ENCODE measurements at regions not wholly inside any gene's neighbourhood (a gene's known extent, or its start where the extent isn't known, plus 50 kb on each side); places are given as distances from the start of the nearest gene placed in this dataset.
"Not testable (repeated sequence)": the region's sequence is repeated elsewhere in the genome, so short reads cannot be mapped to it uniquely, and the experiment has no call there.

- TF ChIP-seq CTCF (IDR thresholded peaks at IDR 0.05; ENCODE audit: unreplicated experiment) = no peak
- Mint-ChIP-seq H3K4me3 (ENCODE audit: low read depth, unreplicated experiment) (no peak overlapping the region), H3K36me3 (ENCODE audit: insufficient read depth, unreplicated experiment) (peaks cover 6% of the 10 kb centered on the region), H3K27me3 (ENCODE audit: unreplicated experiment) (peaks cover 31% of the 10 kb centered on the region), H3K27ac (ENCODE audit: unreplicated experiment) (peak overlapping the region; percentile 66), H3K9me3 (ENCODE audit: low read depth, unreplicated experiment) (no peaks in the 10 kb centered on the region), H3K4me1 (ENCODE audit: low read depth, unreplicated experiment) (peaks cover 20% of the 10 kb centered on the region)
- CTCF ChIA-PET = interaction anchor here (0.6 to 0.9 kb wide), 3 partner anchors 10 to 236 kb away, joined by 3 read pairs; no protein-coding TSS in a partner anchor
- DNase-seq = peak; percentile 54
- BruUV-seq (replicated peaks) = no TSS peak
- intact Hi-C loops (cut with micrococcal nuclease; ENCODE audit: unreplicated experiment) = loop anchor here (5.0 to 10.0 kb wide), 3 partner anchors 71 to 226 kb away; no protein-coding TSS in a partner anchor
Measured at GRCh38 chr17:36851250-36851649, 86.0 kb upstream of the LHX1 start.

GRCh38 chr17:36852478-36852877 lies 84.8 kb upstream of the LHX1 start:
- not testable (repeated sequence) for H3K27ac Mint-ChIP-seq (ENCODE audit: unreplicated experiment); H3K36me3 Mint-ChIP-seq (ENCODE audit: insufficient read depth, unreplicated experiment)
- H3K4me1 Mint-ChIP-seq (ENCODE audit: low read depth, unreplicated experiment) = peaks cover 26% of the 10 kb centered on the region

GRCh38 chr17:36854982-36855381 lies 82.3 kb upstream of the LHX1 start:
- Mint-ChIP-seq H3K27me3 (ENCODE audit: unreplicated experiment) (peaks cover 51% of the 10 kb centered on the region), H3K27ac (ENCODE audit: unreplicated experiment) (no peak overlapping the region), H3K36me3 (ENCODE audit: insufficient read depth, unreplicated experiment) (peaks cover 6% of the 10 kb centered on the region), H3K4me1 (ENCODE audit: low read depth, unreplicated experiment) (peaks cover 35% of the 10 kb centered on the region), H3K4me3 (ENCODE audit: low read depth, unreplicated experiment) (no peak overlapping the region), H3K9me3 (ENCODE audit: low read depth, unreplicated experiment) (no peaks in the 10 kb centered on the region)
- no TSS peak for BruUV-seq (replicated peaks)
- intact Hi-C loops (cut with micrococcal nuclease; ENCODE audit: unreplicated experiment) = loop anchor here (5.0 to 10.0 kb wide), 3 partner anchors 67 to 230 kb away; no protein-coding TSS in a partner anchor
- CTCF ChIA-PET = interaction anchor here (0.6 to 2.3 kb wide), 4 partner anchors 11 to 226 kb away, joined by 3 to 14 read pairs (median 6); no protein-coding TSS in a partner anchor
- DNase-seq = no peak
- no peak for TF ChIP-seq CTCF (IDR thresholded peaks at IDR 0.05; ENCODE audit: unreplicated experiment)

More at GRCh38 chr17:36852478-36852877, 84.8 kb upstream of the LHX1 start:
- H3K9me3 Mint-ChIP-seq (ENCODE audit: low read depth, unreplicated experiment); DNase-seq; BruUV-seq (replicated peaks); H3K4me3 Mint-ChIP-seq (ENCODE audit: low read depth, unreplicated experiment): not testable (repeated sequence)
- intact Hi-C loops (cut with micrococcal nuclease; ENCODE audit: unreplicated experiment) = loop anchor here (5.0 to 10.0 kb wide), 3 partner anchors 70 to 228 kb away; no protein-coding TSS in a partner anchor
- CTCF ChIA-PET = interaction anchor here (0.8 to 1.7 kb wide), 2 partner anchors 10 to 12 kb away, joined by 3 to 5 read pairs; no protein-coding TSS in a partner anchor
- H3K27me3 Mint-ChIP-seq (ENCODE audit: unreplicated experiment) = peaks cover 35% of the 10 kb centered on the region

- Mint-ChIP-seq H3K9me3 (ENCODE audit: low read depth, unreplicated experiment) (no peaks in the 10 kb centered on the region), H3K4me1 (ENCODE audit: low read depth, unreplicated experiment) (peaks cover 32% of the 10 kb centered on the region), H3K4me3 (ENCODE audit: low read depth, unreplicated experiment) (no peak overlapping the region), H3K36me3 (ENCODE audit: insufficient read depth, unreplicated experiment) (peaks cover 6% of the 10 kb centered on the region), H3K27me3 (ENCODE audit: unreplicated experiment) (peaks cover 56% of the 10 kb centered on the region), H3K27ac (ENCODE audit: unreplicated experiment) (no peak overlapping the region)
- BruUV-seq (replicated peaks) = no TSS peak
- no peak for DNase-seq
- TF ChIP-seq CTCF (IDR thresholded peaks at IDR 0.05; ENCODE audit: unreplicated experiment) = peak; percentile 46
- CTCF ChIA-PET = interaction anchor here (0.6 to 2.9 kb wide), 7 partner anchors 10 to 1196 kb away, joined by 3 to 14 read pairs (median 5); no protein-coding TSS in a partner anchor
- intact Hi-C loops (cut with micrococcal nuclease; ENCODE audit: unreplicated experiment) = loop anchor here (10.0 kb wide), 2 partner anchors 189 to 231 kb away; no protein-coding TSS in a partner anchor
Measured at GRCh38 chr17:36855459-36855858, 81.8 kb upstream of the LHX1 start.

GRCh38 chr17:36856222-36856621 lies 81.1 kb upstream of the LHX1 start:
- H3K9me3 Mint-ChIP-seq (ENCODE audit: low read depth, unreplicated experiment) = no peaks in the 10 kb centered on the region
- H3K4me1 Mint-ChIP-seq (ENCODE audit: low read depth, unreplicated experiment) = peaks cover 26% of the 10 kb centered on the region
- no peak overlapping the region for H3K4me3 Mint-ChIP-seq (ENCODE audit: low read depth, unreplicated experiment)
- peaks cover 2% of the 10 kb centered on the region for H3K36me3 Mint-ChIP-seq (ENCODE audit: insufficient read depth, unreplicated experiment)
- H3K27ac Mint-ChIP-seq (ENCODE audit: unreplicated experiment) = peak overlapping the region; percentile 32
- DNase-seq = peak; percentile 63
- intact Hi-C loops (cut with micrococcal nuclease; ENCODE audit: unreplicated experiment) = loop anchor here (10.0 kb wide), 2 partner anchors 189 to 231 kb away; no protein-coding TSS in a partner anchor
- no peak for TF ChIP-seq CTCF (IDR thresholded peaks at IDR 0.05; ENCODE audit: unreplicated experiment)
- peaks cover 63% of the 10 kb centered on the region for H3K27me3 Mint-ChIP-seq (ENCODE audit: unreplicated experiment)
- no TSS peak for BruUV-seq (replicated peaks)
- CTCF ChIA-PET = interaction anchor here (0.5 to 2.9 kb wide), 7 partner anchors 9 to 1195 kb away, joined by 3 to 14 read pairs (median 5); no protein-coding TSS in a partner anchor

All from Calu3 (cell line).